ENCODE measurements at regions not wholly inside any gene's neighbourhood (a gene's known extent, or its start where the extent isn't known, plus 50 kb on each side); places are given as distances from the start of the nearest gene placed in this dataset.

DNA sequence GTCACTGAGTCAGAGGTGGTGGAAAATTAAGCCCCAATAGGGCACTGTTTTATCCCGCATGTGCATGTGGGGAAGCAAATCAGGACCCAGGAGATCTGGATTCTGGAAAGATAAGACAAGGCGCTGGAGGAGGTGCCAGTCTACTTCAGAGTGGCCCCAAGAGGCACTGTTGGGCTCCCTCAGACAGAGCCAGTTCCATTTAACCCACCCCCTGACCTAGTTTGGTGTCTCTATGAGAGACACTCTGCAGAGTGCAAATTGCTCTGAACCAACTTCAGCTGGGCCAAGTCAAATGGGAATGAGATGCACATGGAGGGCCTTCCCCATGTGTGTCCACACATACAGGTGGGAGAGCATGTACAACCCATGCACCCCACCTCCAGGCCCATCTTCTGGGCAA, 71.1 kb upstream of the MED9 start:
- no peak for TF ChIP-seq TEAD4 (IDR thresholded peaks at IDR 0.05)
- TF ChIP-seq EP300 (IDR thresholded peaks at IDR 0.05; ENCODE audit: borderline replicate concordance) = no peak
- TF ChIP-seq TCF12 (IDR thresholded peaks at IDR 0.05; ENCODE audit: low read depth) = no peak
- TF ChIP-seq, protein P1, sequence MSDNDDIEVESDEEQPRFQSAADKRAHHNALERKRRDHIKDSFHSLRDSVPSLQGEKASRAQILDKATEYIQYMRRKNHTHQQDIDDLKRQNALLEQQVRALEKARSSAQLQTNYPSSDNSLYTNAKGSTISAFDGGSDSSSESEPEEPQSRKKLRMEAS (IDR thresholded peaks at IDR 0.05) = no peak
- TF ChIP-seq, protein P2, sequence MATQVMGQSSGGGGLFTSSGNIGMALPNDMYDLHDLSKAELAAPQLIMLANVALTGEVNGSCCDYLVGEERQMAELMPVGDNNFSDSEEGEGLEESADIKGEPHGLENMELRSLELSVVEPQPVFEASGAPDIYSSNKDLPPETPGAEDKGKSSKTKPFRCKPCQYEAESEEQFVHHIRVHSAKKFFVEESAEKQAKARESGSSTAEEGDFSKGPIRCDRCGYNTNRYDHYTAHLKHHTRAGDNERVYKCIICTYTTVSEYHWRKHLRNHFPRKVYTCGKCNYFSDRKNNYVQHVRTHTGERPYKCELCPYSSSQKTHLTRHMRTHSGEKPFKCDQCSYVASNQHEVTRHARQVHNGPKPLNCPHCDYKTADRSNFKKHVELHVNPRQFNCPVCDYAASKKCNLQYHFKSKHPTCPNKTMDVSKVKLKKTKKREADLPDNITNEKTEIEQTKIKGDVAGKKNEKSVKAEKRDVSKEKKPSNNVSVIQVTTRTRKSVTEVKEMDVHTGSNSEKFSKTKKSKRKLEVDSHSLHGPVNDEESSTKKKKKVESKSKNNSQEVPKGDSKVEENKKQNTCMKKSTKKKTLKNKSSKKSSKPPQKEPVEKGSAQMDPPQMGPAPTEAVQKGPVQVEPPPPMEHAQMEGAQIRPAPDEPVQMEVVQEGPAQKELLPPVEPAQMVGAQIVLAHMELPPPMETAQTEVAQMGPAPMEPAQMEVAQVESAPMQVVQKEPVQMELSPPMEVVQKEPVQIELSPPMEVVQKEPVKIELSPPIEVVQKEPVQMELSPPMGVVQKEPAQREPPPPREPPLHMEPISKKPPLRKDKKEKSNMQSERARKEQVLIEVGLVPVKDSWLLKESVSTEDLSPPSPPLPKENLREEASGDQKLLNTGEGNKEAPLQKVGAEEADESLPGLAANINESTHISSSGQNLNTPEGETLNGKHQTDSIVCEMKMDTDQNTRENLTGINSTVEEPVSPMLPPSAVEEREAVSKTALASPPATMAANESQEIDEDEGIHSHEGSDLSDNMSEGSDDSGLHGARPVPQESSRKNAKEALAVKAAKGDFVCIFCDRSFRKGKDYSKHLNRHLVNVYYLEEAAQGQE (IDR thresholded peaks at IDR 0.05; ENCODE audit: low read depth) = no peak
- TF ChIP-seq FOXM1 (IDR thresholded peaks at IDR 0.05; ENCODE audit: borderline replicate concordance, low read depth) = no peak
- no peak for TF ChIP-seq CEBPB (IDR thresholded peaks at IDR 0.05)
- no peak for TF ChIP-seq ZBTB7A (IDR thresholded peaks at IDR 0.05; ENCODE audit: low read depth)
- no peak for TF ChIP-seq RAD21 (IDR thresholded peaks at IDR 0.05; ENCODE audit: low read depth)
- TF ChIP-seq TAF1 (IDR thresholded peaks at IDR 0.05; ENCODE audit: low read depth) = no peak
- TF ChIP-seq, protein P3, sequence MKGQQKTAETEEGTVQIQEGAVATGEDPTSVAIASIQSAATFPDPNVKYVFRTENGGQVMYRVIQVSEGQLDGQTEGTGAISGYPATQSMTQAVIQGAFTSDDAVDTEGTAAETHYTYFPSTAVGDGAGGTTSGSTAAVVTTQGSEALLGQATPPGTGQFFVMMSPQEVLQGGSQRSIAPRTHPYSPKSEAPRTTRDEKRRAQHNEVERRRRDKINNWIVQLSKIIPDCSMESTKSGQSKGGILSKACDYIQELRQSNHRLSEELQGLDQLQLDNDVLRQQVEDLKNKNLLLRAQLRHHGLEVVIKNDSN (IDR thresholded peaks at IDR 0.05) = no peak
- no peak for TF ChIP-seq NFIC (IDR thresholded peaks at IDR 0.05)
